Suprapubic skin (tissue), 4 donors: ENCODE measurements at regions not wholly inside any gene's neighbourhood (a gene's known extent, or its start where the extent isn't known, plus 50 kb on each side); places are given as distances from the start of the nearest gene placed in this dataset.

Experiments used
- DNase-seq, 2 donors: peaks; one replicate each; pipeline ENCODE4 v3.0.0-alpha.2; 2019; ENCODE audit warnings: low spot score in 2 of 2
- H3K27ac ChIP-seq: fragments of 200-600 bp; sonication (generic); one replicate; pipeline ENCODE4 v1.5.1; 2019
- H3K27me3 ChIP-seq: fragments of 200-600 bp; sonication (generic); one replicate; pipeline ENCODE4 v1.5.1; 2019
- H3K36me3 ChIP-seq: fragments of 200-600 bp; sonication (generic); one replicate; pipeline ENCODE4 v1.5.1; 2019
- H3K4me1 ChIP-seq: fragments of 200-600 bp; sonication (generic); one replicate; pipeline ENCODE4 v1.5.1; 2019
- H3K4me3 ChIP-seq: fragments of 200-600 bp; sonication (generic); one replicate; pipeline ENCODE4 v1.5.1; 2019; ENCODE audit warnings: mild to moderate bottlenecking
- H3K9me3 ChIP-seq: fragments of 200-600 bp; sonication (generic); one replicate; pipeline ENCODE4 v1.5.1; 2019
- EP300 ChIP-seq: sonication (generic); formaldehyde crosslinking; IDR thresholded peaks from one replicate; pipeline ENCODE4 v1.6.1; 2017; ENCODE audit warnings: antibody characterized with exemption
- POLR2A ChIP-seq, 2 donors: fragments of 450-650 bp; IDR thresholded peaks; one replicate each; pipeline ENCODE4 v1.6.1; 2017; ENCODE audit warnings: antibody characterized with exemption in 2 of 2, mild to moderate bottlenecking in 2 of 2, moderate library complexity in 2 of 2
- POLR2AphosphoS5 ChIP-seq, 3 donors: sonication (generic); formaldehyde crosslinking; IDR thresholded peaks; one replicate each; pipeline ENCODE4 v1.6.1; 2017; ENCODE audit warnings: antibody characterized with exemption in 3 of 3
- WGBS: methylation state at CpG from one replicate; pipeline ENCODE4 v1.1.5; 2018; 5-methylcytosine and 5-hydroxymethylcytosine counted together
- TF ChIP-seq, protein P1 (sequence below), 2 donors: fragments of 200-600 bp in 1 of 2; fragments of 450-650 bp in 1 of 2; sonication (generic) in 1 of 2; IDR thresholded peaks; one replicate each; pipeline ENCODE4 v1.5.1; 2016 to 2019; ENCODE audit warnings: antibody characterized with exemption in 2 of 2, mild to moderate bottlenecking in 1 of 2, moderate library complexity in 1 of 2

DNA sequence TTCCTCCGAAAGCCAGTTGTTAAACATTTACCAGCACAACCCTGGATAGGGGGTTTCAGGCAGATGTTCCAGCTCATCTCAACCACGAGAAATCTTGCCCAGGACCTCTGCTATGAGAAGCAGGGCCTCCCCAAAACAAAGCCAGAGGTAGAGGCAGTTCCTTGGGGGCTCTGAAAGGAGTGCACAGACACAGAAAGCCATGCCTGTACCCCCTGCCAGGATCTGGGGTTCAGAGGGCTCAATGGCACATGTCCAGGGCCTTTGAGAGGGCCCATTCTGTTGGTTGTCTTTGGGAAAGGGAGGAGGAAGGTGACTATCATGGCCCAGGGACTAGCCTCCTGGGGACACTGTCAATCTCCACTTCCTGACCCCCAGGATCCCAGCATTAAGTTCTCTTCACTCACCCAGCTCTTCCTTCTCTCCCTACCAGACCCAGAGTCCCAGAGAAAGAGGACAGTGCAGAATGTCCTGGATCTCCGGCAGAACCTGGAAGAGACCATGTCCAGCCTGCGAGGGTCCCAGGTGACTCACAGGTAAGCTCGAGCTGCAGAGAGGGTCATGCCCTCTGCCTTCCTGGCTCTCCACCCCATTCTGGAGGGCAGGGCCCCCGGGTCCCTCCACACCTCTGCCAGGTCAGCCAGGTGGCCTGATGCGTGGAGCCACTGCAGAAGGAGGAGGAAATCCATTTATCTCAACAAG lies 116.4 kb upstream of the IPO9 start:
- H3K4me3 ChIP-seq = no peak overlapping the region
- peak overlapping the region; percentile 88 for H3K27ac ChIP-seq
- H3K36me3 ChIP-seq = no peaks in the 10 kb centered on the region
- 81% methylated on average over 7 of the region's 7 CpGs for WGBS
- peak in 1 of 2 donors; percentile 66 for DNase-seq
- H3K27me3 ChIP-seq = no peaks in the 10 kb centered on the region
- no peaks in the 10 kb centered on the region for H3K9me3 ChIP-seq
- H3K4me1 ChIP-seq = peaks cover 75% of the 10 kb centered on the region
- TF ChIP-seq EP300 = no peak
- no peak for TF ChIP-seq POLR2A (IDR thresholded peaks at IDR 0.05)
- TF ChIP-seq, protein P1, sequence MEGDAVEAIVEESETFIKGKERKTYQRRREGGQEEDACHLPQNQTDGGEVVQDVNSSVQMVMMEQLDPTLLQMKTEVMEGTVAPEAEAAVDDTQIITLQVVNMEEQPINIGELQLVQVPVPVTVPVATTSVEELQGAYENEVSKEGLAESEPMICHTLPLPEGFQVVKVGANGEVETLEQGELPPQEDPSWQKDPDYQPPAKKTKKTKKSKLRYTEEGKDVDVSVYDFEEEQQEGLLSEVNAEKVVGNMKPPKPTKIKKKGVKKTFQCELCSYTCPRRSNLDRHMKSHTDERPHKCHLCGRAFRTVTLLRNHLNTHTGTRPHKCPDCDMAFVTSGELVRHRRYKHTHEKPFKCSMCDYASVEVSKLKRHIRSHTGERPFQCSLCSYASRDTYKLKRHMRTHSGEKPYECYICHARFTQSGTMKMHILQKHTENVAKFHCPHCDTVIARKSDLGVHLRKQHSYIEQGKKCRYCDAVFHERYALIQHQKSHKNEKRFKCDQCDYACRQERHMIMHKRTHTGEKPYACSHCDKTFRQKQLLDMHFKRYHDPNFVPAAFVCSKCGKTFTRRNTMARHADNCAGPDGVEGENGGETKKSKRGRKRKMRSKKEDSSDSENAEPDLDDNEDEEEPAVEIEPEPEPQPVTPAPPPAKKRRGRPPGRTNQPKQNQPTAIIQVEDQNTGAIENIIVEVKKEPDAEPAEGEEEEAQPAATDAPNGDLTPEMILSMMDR (IDR thresholded peaks at IDR 0.05) = no peak
- no peak for TF ChIP-seq POLR2AphosphoS5 (IDR thresholded peaks at IDR 0.05)

DNA sequence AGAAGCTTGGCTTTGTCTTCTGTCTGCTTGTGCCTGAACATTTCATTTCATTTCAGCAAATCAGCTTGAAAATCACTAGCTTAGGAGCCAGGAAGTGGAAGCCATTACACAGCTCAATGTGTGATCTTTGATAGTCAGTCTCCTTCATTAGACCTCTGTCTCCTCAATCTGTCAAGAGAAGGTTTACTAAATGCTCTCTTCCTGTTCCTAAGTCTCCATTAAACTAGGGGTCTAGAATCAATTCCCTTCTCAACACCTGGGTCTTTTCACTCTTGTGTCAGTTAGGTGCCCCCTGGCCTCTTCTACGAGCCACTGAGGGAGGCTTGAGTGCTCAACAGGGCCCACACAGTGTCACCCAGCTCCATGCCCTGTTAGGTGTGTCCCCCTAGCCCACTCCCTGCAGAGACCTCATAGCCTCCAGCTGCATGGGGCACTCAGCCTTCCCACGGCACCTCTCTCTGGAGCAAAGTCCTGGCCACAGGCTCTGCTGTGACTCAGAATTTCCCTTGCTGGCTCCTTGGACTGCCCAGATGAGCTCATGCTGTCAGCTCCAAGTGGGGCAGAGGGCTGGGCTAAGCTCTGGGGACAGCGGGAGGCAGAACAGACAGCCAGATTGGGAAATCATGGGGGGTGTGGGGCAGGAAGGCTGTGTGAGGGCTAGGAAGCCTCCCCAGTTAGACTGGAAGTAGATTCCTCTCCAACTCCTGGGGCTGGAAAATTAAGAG lies 115.7 kb upstream of the IPO9 start:
- H3K36me3 ChIP-seq = no peaks in the 10 kb centered on the region
- H3K27me3 ChIP-seq = no peaks in the 10 kb centered on the region
- no peak for TF ChIP-seq POLR2A (IDR thresholded peaks at IDR 0.05)
- TF ChIP-seq, protein P1 (IDR thresholded peaks at IDR 0.05) = no peak
- TF ChIP-seq POLR2AphosphoS5 (IDR thresholded peaks at IDR 0.05) = peak; percentile 74 to 98 (median 97)
- peaks cover 75% of the 10 kb centered on the region for H3K4me1 ChIP-seq
- 18% methylated on average over 3 of the region's 3 CpGs for WGBS
- no peaks in the 10 kb centered on the region for H3K9me3 ChIP-seq
- H3K27ac ChIP-seq = peak overlapping the region; percentile 88
- no peak overlapping the region for H3K4me3 ChIP-seq
- peak; percentile 96 to 98 for DNase-seq

DNA sequence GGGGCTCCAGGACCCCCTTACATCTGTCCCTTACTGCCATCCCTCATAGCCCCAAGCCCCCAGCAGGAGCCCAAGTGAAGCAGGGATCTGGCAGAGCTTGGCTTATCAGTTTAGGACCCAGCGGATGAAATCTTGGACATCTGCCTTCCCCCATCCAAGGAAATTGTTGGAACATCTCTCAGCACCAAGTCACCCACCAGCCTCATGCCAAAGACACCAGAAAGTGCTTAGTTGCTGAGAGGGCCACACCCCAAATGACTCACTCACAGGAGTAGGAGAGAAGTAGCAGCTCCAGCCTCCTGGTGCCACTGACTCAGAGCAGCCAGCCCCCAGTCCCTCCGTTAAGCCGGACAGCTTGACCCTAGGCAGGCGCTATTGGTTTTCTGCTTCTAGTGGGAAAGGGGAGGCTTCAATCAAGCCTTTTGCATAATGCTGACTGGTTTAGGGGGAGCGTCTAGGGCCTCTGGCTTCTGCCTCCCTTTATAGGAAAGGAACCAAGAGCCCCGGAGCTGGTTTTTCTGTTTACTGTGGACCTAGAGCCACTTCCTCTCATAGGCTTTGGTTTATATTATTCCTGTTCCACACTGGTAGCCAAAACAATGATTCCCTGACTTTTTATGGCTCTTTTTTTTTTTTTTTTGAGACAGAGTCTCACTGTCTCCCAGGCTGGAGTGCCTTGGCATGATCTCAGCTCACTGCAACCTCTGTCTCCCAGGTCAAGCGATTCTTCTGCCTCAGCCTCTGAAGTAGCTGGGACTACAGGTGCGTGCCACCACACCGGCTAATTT lies 114.2 kb upstream of the IPO9 start:
- TF ChIP-seq POLR2AphosphoS5 (IDR thresholded peaks at IDR 0.05) (peak in 2 of 3 donors; percentile 64 to 80), EP300 (no peak), POLR2A (IDR thresholded peaks at IDR 0.05) (peak in 1 of 2 donors; percentile 20)
- peak; percentile 94 to 95 for DNase-seq
- Histone ChIP-seq H3K4me3 (no peak overlapping the region), H3K4me1 (peaks cover 76% of the 10 kb centered on the region), H3K9me3 (no peaks in the 10 kb centered on the region), H3K27ac (peak overlapping the region; percentile 88), H3K36me3 (no peaks in the 10 kb centered on the region), H3K27me3 (no peaks in the 10 kb centered on the region)
- WGBS = 28% methylated on average over 9 of the region's 9 CpGs

DNA sequence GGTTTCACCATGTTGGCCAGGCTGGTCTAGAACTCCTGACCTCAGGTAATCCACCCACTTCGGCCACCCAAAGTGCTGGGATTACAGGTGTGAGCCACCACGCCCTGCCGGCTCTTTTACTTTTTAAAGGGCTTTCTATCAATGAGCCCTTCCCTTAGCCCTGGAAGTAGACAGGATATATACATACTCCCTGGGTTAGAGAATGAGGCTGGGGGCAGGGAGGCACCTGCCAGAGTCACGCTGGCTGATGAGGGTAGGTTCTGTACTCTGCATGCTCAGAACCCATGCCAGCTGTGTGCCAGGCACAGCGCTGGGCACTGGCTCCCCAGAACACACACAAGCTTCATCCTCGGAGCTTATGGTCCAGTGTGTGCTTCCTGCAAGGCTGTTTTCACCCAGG lies 113.6 kb upstream of the IPO9 start:
- Histone ChIP-seq H3K27me3 (no peaks in the 10 kb centered on the region), H3K4me3 (no peak overlapping the region), H3K9me3 (no peaks in the 10 kb centered on the region), H3K4me1 (peaks cover 80% of the 10 kb centered on the region), H3K36me3 (no peaks in the 10 kb centered on the region), H3K27ac (peak overlapping the region; percentile 88)
- WGBS = 89% methylated on average over 6 of the region's 6 CpGs
- TF ChIP-seq POLR2AphosphoS5 (IDR thresholded peaks at IDR 0.05) (no peak), POLR2A (IDR thresholded peaks at IDR 0.05) (no peak), EP300 (no peak)
- TF ChIP-seq, protein P1 (IDR thresholded peaks at IDR 0.05) = no peak
- DNase-seq = peak in 1 of 2 donors; percentile 56

DNA sequence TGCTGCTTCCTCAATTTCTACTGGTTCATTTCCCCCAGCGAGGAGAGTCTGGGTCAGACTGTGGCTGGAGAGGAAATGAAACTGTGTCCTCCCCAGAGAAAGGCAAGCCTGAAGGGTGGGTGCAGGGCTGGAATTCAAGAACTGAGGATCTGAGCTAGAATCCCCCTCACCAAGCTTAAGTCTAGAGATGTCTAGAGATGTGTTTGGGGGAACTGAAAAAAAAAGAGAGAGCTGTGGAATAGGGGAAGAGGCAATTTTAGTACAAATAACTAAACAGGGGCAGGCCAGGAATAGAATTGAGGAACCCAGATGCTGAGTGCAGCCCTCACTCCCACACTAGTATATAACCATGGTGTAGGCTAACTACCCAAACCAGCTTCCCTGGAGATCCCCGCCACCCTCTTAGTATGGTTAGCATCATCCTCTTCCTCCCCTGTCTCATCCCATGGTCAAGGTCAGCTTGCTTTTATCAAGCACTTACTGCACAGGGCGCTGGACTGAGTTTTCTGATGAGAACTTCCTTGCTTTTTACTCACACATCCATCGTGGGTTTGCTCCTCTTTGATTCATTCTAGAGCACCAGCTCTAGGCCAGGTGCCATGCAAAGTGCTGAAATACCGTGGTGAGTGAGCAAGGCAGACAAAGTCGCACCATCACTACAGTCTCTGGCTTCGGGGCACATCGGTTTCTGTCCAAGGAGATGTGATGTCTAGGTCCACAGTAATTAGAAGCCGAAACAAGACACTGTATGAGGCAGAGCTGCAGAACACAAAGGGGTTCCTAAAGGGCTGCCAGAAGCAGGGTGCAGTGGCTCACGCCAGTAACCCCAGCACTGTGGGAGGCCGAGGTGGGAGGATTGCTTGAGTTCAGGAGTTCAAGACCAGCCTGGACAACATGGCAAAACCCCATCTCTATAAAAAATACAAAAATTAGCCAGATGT lies 112.9 kb upstream of the IPO9 start:
- H3K4me1 ChIP-seq = peaks cover 80% of the 10 kb centered on the region
- TF ChIP-seq, protein P1 (IDR thresholded peaks at IDR 0.05) = no peak
- TF ChIP-seq POLR2A (IDR thresholded peaks at IDR 0.05) = no peak
- TF ChIP-seq POLR2AphosphoS5 (IDR thresholded peaks at IDR 0.05) = no peak

More for the DNA sequence above, 112.9 kb upstream of the IPO9 start:
- no peaks in the 10 kb centered on the region for H3K9me3 ChIP-seq
- peak in 1 of 2 donors; percentile 57 for DNase-seq
- H3K27ac ChIP-seq = peak overlapping the region; percentile 88
- 68% methylated on average over 11 of the region's 11 CpGs for WGBS
- H3K36me3 ChIP-seq = no peaks in the 10 kb centered on the region
- H3K27me3 ChIP-seq = no peaks in the 10 kb centered on the region
- H3K4me3 ChIP-seq = no peak overlapping the region
